NOMO-1 treated with DMSO at 0.1 percent for 48 hours (cell line): ENCODE measurements at regions not wholly inside any gene's neighbourhood (a gene's known extent, or its start where the extent isn't known, plus 50 kb on each side); places are given as distances from the start of the nearest gene placed in this dataset.

ENCODE experiments used
- DNase-seq: peaks from one replicate; lab custom pipeline; 2025; ENCODE audit not compliant: unreplicated experiment; lab: John Stamatoyannopoulos, UW

DNA sequence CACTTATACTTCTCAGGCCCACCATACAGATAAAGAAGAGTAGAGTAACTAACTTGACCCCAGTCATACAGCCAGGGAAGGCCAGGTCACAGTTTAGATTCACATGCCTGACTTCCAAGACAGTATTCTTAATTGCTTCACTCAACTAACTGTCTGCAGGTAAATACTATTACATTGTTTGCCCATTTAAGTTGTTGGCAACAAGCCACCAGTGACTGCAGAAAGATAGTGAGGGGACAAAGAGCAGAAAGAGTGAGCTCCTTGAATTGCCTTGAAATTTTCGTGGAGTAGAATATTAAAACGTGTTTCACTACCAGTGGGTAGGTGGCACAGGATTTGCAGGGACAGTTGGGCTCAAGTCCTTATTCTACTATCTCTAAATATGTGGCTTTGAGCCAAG, 146.3 kb upstream of the RMST start:
- no peak for DNase-seq

- no peak for DNase-seq
Measured at GRCh38 chr12:97321621-97322020, 141.0 kb upstream of the RMST start.

DNA sequence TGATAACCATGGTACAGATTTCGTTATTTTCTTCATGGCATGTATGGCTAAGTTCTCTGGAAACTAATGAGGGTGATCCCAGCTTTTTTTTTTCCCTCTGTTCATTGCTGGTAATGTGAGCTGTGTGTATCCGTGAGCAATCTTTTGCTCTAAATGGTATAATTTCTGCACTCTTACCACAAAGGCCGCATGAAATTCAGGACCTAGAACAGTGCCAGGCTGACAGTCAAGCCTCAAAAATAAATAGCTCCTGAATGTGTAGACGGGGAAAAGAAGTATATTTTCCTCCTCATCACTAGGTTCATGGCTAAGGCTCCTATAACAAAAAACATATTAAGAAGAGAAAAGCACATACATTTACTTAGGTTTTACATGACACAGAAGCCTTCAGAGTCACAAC, 140.2 kb upstream of the RMST start:
- DNase-seq = no peak

DNA sequence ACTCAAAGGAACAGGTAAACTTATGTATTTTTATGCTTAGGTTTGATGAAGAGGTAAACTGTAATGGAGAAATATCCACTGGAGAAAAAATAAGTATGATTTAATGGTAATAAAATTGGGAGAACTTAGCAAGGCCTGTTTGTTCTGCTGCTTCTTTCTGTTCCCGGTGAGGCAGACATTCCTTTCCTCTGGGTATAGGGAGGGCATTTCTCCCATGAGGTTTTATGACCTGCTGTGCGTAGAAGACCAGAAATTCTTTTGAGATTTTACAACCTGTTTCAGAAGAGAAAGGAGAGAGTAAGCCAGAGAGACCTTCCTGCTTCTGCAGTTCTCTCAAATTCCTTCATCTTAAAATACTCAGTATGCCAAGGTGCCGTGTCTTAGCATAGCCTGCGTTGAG, 139.4 kb upstream of the RMST start:
- no peak for DNase-seq

DNA sequence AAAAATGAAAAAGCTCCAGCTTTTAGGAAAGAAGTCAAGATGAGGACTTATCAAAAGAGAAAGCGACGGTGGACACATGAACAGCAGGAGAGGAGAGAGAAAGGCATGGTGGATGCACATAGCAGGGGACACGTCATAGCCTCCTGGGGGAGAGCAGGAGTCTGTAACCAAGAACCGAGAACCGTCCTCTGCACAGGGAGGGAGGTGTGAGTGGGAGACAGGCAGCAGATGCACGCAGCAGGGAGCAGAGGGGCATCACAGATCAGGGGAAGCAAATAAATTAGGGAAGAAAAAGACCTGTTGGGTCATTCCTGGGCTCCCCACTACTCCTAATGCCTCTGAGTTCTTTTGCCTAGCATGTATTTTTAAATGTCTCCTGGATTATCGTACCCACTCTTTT, 138.1 kb upstream of the RMST start:
- DNase-seq = no peak

DNA sequence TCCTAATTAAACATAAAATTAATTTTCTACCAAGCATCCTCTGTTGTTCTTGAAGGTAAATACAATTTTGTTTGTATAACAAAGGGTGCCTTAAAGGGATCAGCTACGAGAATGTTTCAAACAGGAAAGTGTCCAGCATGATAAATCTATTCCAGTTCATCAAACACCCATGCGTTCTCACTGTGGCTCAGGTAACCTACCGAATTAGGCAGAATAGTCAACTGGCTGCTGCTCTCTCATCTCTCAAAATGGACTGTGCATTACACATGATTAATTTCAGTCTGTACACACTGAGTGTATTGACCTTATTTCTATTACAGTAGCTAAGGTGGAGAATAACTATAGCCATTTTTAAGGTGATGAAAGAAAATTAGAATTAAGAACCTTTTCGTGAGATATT, 127.5 kb upstream of the RMST start:
- DNase-seq = no peak

DNA sequence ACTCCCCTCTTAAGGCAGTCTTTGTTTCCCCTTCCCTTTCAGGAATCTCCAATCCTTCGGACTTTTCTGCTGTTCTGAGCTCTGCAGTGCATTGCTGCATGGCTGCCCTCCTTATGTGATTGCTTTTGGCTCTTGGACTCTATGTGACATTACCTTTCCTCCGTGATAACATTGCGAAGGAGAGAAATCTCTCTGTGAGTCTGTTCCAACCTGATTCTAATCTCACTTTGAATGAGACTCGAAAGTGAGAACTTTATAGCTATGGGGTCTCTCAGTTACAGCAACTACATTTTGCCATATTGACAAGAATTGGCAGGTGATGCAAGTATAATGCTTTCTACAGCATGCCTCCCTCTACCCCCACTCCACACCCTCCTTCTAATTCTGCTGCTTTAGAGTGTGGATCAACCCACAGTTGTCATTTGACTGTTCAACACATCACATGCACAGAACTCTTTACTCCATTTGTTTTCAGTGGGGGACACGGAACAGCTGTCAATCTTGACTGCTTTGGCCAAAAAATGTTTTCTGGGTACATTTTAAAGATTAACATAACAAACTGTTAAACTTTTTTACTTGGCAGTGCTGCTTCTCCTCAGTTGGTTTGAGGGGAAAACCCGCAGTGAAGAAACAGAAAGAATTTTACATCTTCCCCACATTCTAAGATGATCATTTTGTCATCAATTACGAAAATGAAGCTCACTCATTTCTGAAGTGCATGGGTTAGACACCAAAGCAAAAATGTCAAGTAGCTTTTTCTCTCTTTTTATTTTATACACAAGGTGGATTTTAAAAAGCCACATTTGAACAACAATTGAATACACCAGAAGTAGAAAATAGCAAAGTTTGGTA, 125.5 kb upstream of the RMST start:
- no peak for DNase-seq

DNA sequence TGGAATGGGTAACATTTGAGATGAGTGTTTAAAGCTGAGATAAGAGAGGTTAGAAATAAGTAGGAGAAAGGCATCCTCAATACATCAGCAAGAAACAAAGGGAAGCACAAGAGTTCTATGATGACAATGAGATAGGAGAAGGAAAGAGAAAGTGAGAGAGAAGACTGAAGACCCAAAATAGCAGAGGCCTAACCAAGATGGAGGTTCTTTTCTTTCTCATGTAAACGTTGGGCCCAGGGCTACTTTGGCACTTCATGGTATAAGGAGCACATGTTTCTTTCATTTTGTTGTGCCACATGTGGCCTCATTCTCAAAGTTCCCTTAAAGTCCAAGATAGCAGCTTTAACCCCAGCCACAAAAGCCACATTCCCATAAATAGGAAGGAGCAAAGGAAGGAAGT, 120.5 kb upstream of the RMST start:
- DNase-seq = no peak

DNA sequence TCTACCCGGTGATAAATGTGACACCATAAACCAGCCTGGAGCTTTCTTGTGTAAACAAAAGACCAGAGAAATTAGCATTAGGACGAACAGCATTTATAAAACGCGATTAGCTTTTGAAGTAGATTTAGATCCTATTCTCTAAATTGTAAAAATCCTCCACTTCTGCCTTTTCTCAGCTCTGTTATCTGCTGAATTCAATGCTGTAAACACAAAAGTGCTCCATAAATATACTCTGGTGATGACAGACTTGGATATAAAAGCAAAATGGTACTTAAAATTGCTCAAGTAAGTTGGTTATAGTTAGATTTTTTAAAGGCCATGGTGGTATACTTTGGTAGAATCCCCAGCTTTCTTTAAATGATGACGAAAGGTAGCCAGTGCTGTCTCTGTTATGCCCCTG, 114.6 kb upstream of the RMST start:
- DNase-seq = no peak

DNA sequence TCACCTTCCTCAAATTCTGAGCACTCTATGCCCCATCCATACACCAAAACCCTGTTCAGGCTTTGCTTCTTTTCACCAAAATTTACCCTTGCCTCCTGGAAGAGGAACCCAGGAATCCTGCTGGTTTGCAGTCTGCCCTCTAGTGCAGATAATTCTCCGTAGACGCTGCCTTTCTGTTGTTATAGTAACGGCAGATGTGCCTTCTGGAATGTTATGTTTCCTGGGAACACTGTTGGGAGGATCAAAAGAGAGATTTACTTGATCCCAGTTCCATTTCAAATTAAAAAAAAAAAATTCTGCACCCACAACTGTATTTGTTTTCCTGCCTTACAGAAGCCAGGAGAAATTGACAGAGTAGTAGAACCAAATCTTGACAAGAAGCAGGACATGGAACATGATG, 104.2 kb upstream of the RMST start:
- no peak for DNase-seq

GRCh38 chr12:97359021-97359690, 103.4 kb upstream of the RMST start:
- no peak for DNase-seq

GRCh38 chr12:97363693-97364092, 98.9 kb upstream of the RMST start:
- DNase-seq = no peak

- no peak for DNase-seq
Measured at GRCh38 chr12:97368462-97369163, 94.0 kb upstream of the RMST start.

DNA sequence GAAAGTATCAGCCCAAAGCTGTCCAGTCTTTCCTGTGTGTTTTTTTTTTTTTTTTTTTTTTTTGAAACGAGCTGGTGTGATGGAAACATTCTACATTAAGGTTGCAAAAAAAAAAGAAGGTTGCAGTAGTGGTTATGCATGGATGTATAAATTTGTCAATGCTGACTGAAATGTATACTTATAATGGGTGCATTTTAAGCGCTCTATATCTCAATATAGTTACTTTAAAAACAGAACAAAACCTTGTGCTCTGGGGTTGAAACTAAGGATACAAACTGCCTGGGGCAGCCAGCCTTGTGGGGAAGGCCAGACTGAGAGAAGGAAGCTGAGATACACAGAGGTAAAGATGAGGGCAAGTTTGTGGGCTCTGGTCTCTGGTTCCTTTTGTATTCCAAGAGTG, 87.3 kb upstream of the RMST start:
- no peak for DNase-seq

GRCh38 chr12:97380440-97380839, 82.2 kb upstream of the RMST start:
- no peak for DNase-seq

DNA sequence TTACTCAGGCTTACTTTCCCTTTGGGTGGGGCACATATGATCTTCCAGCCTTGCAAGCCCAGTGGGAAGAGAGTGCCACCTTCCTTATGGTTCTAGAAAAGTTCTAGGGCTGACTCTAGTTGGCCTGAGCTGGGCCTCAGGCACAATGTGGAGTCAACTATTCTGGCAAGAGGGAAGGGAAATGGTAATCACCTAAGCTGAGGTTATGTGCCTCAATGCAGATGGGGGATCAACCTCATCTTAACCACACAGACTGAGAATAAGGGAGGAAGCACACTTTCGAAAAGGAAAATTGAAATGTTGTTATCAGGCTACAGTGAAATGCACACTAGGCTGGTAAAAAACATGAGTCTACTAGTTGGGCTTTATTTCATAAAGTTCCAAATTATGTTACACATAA, 77.5 kb upstream of the RMST start:
- DNase-seq = no peak

GRCh38 chr12:97386133-97386581, 76.4 kb upstream of the RMST start:
- no peak for DNase-seq

DNA sequence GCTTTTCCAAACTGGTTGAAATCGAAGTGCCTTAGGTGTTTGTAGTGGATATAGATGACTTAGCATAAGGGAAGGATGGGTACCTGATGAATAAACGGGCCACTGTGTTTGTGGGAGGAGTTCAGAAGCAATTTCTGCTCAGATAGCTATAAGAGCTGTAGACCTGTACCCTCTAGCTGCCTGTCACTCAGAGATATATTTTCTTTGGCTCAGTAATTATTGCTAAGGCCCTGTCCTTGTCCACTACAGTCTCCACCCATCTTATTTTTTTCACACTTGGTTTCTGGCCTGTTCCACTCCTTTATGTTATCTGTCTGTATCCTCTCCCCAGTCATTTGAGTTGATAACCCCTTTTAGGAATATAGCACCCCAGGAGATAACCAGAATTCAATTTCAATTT, 74.8 kb upstream of the RMST start:
- no peak for DNase-seq

DNA sequence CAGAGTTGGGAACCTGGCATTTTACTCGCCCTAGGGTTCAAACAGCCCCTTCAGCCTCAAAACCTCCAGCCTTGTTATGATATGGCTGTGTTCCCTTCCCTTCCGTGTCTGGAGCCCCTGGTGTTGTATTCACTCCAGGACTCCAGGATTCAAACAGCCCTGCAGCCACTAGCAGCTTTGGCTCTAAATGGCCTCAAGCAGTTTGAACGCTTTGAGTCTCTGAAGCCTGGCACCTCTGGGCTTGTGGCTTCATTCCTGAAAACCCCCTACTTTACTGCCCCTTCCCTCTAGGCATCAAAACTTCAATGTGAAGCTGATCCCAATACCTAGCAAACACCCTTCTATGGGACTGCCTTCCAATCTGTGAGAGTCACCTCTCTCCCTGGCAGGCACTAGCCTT, 67.9 kb upstream of the RMST start:
- no peak for DNase-seq

DNA sequence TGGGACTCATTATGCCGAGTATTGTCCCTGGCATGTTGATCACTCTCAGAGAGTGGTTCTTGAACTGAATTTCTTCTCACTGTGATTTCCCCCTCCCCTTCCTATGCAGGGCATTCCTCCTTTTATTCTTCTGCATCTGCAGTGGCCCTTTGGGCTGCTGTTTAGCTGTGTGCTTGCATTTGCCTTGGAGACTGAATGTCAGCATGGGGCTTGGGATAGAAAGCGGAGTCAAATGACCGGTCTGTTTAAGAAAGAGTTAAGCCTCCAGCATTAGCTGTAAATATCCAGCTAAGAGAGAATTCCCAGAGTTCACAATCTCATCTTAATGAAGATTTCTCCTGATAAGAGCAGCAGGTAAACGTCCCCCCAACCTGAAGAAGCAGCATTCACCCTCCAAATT, 65.6 kb upstream of the RMST start:
- no peak for DNase-seq

DNA sequence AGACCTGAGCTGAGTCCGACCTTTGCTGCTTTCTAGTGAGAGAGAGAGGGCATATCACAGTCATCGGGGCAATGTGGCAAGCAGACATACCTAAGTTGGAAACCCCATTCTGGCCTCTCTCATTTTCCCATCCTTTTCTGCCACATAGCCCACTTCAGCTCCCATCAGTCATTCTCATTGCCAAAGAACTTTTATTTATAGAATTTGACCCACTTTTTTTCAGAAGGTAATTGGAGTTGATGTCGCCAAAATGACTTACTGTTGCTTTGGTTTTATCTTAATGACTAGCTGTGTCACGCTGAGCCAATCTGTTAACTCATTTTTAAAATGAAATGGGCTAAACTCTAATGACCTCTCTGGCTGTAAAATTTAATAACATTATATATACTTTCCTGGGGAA, 63.9 kb upstream of the RMST start:
- DNase-seq = no peak

GRCh38 chr12:97404093-97404492, 58.5 kb upstream of the RMST start:
- DNase-seq = no peak
